ENCODE measurements at regions not wholly inside any gene's neighbourhood (a gene's known extent, or its start where the extent isn't known, plus 50 kb on each side); places are given as distances from the start of the nearest gene placed in this dataset.
A peak's percentile ranks its signal among the peaks of the same experiment; 100 is the strongest.

- DNase-seq, result no peak
These were observed 277.6 kb downstream of the CDC5L start for GRCh38 chr6:44665143-44665542.

GRCh38 chr6:44665683-44666082 lies 278.2 kb downstream of the CDC5L start:
- DNase-seq, result no peak

DNA sequence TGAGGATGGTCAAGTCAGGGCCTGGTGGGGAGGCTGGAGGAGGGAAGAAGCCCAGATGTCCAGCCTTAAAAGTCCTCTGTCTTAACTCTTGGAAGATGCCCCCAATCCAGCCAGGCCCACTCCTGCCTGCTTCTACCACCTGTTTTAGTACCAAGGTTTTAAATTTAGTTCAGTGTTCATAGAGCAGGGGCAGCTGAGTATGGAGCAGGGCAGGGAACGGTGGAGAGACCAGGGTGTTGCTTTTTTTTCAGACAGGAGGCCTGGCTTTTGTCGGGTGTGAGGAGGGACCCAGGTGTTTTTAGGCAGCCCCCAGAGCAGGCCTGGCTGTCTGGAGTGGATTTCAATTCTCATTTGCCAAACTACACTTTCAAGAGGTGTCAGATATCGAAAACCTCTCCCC lies 278.8 kb downstream of the CDC5L start:
- DNase-seq, result no peak

GRCh38 chr6:44667226-44667625 lies 279.7 kb downstream of the CDC5L start:
- no peak for DNase-seq

DNA sequence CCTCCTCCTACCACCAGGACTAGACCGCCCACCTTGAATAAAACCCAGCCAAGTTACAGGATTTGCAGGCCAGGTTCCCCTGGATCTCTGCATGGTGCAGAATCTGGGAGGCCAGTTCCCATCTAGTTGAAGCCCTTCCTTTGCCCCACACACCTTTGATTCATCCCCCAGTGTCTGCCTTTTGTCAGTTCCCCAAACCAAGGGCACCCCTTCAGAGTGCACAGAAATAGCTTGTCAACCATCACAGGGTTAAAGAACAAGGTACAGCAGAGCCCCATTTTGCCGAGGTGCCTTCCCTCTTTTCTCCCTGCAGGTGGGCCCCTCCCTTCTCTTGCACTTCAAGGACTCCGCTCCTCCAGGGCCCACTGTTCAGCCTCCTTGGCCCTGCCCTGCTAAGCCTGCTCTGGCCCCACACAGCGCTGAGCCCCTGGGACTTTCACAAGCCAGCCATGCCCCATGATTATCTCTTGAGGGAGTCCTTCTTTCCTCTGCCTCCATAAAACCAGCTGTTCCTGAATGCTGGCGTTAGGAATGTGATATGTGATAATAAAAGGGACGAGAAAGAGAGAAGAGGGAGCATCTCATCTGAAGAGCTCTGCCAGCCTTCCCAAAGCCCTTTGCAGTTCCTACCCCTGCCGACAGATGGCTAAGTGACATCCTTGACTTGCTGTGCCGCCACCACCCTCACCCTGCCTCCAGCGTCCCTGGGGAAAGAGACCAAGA lies 280.3 kb downstream of the CDC5L start:
- DNase-seq, result peak in 2 of 6 experiments; percentile 2 to 10

DNA sequence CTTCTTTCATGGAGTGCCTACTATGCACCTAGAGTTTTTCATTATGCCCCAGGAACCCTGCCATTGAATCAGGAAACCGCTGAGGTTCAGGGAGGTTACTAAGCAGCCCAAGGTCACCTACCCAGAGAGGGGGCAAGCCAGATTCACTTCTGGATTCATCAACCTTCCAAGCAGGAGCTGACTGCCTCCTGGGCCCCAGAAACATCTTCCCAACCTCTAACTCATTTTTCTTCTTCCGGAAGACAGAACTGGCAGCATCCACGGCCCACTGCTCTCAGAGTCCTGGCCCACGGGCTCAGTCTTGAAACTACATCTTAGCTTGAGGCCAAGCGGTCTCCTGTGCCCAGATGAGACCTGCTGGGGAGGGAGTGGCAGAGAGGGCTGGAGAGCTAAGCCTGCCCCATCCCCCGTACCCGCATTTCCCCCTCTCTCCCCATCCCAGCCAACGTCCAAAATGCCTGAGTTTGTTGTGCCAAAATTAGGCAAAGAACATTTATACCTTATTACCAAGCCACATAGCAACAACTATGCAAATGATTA lies 281.0 kb downstream of the CDC5L start:
- no peak for DNase-seq

DNA sequence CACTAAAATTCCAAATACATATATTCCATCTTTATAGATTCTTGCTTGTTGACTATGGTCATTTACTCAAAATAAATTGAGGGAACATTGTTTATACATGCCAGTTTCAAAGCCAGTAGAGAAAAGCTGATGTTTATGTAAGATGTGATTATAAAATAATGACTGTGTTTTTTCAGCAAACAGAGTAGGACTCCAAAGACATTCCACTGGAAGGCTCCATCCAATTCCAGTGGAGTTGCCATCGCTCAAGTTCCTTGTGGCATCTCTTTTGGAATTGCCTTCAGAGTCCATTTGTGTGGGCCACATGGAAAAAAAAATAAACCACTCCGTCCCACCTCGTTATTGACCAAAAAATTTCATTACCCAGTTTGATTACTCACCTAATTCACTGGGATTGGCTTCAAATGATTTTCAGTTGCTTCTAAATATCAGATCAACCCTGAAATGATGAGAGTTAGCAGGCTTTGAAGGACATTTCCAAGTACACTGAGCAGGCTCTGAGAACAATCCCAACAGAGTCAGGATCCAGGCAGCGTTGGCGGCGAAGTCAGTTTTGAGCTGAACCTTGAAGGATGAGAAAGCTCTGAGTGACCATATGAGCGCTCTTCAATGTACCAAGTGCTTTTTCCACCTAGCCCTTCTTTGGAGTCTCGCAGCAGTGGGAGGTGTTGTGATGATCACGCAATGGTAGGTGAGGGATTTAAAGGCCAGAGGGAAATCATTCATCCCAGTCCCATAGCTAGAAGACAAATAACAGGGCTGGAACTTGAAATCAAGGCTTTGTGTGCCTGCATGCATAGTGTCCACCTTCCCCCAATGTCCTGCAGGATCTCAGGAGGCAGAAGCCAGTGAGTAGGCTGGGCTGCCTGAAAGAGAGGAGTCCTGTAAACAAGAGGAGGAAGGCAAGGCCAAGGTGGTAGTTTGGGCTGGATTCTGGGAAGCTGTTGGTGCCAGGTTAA lies 281.7 kb downstream of the CDC5L start:
- DNase-seq, result no peak

GRCh38 chr6:44670146-44670545 lies 282.6 kb downstream of the CDC5L start:
- no peak for DNase-seq

- no peak for DNase-seq
These were observed 283.8 kb downstream of the CDC5L start for GRCh38 chr6:44671333-44671732.

DNA sequence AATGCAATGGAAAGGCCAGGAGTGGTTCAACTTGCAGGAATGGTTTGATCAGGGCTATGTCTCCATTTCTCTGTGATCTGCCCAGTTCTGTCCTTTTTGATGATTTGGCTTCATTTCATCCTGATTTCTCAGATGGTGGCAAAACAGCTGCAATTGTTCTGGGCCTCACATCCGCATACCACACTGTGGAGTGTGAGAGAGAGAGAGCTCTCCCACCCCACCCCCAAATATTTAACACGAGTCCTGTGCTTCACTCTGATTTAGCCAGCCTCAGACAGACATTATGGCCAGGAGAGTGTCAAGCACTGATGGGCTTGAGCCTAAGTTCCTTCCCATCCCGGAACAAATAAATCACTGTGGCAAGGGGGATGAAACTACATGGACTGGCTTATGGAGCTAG lies 284.6 kb downstream of the CDC5L start:
- DNase-seq, result no peak

DNA sequence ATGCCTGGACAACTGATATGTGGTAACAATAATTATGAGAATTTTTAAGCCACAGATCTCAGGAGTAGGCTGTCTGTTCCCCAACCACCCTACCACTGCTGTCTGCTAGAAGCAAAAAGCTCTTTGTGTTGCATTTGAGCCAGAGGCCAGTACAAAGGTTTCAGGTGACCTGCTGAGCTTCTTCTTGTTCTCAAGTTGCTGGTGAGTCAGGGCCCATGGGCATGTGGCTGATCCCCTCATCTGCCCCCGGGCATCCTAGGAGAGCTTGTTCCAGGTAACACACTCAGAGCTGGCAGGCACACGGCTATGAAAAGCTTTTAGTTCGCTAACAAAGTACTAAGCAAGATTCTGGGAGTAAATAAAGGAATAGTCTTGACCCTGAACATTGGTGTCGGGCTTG lies 285.3 kb downstream of the CDC5L start:
- no peak for DNase-seq

DNA sequence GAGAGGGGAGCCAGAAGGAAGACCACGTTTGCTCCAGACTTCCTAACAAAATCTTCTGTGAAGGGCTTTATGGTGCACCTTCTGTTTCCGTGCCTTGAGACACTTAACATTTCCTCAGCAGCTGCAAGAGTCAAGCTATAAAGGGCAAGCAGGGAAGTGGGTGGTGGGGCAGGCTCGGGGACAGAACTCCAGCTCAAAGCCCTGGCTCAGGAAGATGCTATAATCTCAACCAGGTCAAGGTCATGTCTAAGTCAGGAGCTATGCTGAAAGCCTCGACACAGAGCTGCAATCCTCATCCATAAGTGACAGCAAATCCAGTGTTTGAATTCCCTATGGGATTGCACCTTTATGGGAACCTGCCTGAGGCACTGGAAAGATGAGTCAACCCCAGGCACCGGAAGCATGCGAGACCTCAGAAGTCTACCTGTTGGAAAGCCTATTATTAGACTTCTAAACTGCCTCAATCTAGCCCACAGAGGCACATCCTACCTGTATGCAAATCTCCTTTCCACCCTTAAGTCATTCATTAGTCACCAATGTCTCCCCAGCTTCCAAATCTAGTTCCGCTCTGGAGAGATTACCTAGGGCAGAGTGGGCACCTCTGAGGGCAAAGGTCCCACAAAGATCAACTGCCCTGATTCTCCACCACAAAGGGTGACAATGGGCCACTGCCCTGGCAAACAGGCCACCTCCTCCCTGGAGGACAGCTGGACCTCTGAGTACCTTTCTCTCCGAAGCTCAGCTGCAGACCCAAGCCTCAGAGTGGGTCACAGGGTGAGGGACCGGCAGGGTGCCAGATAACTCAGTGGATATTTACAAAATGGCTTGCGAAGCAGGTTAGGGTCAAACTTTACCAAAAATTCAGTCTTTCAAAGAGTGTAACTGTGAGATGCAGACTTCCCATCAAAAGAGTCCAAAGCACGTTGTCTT lies 287.0 kb downstream of the CDC5L start:
- no peak for DNase-seq

- DNase-seq, result no peak
These were observed 287.9 kb downstream of the CDC5L start for GRCh38 chr6:44675449-44675848.

- DNase-seq, result no peak
These were observed 288.8 kb downstream of the CDC5L start for GRCh38 chr6:44676246-44676790.

- DNase-seq, result no peak
These were observed 289.4 kb downstream of the CDC5L start for GRCh38 chr6:44676826-44677433.

DNA sequence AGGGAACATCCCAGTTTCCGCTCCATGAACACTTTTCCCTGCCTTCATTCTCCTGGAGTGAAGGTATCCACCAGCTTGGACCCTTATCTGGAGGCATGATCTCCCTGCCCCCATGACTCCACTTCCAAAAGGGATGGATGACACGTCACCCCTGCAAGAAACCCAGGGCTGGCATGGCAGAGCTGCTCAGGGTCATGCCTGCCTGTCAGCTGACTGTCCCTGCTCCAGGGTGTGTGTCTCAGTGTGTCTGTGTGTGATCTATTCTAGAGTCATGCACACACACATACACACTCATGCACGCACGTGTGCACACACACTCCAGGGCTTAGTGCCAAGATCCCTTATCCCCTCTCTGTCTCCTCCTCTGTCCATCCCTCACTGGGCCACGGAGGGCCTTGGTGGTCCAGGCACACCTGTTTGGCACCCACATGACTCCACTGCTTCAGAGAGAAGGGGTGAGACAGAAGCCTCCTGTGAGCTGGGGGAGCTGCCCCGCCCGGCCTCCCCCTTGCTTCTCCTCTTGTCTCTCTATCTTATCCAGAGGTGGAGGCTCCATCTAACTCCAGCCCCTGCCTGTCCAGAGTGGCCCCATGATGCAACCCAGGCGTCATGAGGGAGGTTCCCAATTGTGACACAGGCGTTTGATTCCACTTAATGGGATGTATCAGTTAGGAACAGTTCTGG lies 290.9 kb downstream of the CDC5L start:
- no peak for DNase-seq

GRCh38 chr6:44679438-44680201 lies 292.1 kb downstream of the CDC5L start:
- no peak for DNase-seq

DNA sequence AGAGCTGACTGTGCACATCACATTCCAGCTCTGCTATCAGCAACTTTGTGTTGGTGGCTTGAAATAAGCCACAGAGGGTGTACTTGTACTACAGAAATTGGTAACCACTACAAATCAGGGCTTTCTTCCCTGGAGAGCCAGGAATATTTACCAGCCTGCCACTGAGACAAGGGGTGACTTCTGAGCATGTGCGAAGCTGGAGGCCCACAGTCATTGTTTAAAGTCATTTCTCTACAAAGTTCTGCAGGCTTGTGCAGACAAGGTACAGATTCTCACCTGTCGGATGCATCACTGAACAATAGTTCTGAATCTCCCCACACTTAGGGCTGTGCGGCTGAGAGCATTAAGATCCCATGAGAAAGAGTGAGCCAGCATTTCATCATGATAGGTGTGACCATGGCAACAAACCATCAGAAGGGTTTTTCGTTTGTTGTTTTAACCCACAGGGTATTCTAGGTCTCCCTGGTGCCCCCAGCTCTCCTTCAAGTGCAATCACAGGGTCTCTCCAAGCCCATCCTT lies 292.8 kb downstream of the CDC5L start:
- no peak for DNase-seq

DNA sequence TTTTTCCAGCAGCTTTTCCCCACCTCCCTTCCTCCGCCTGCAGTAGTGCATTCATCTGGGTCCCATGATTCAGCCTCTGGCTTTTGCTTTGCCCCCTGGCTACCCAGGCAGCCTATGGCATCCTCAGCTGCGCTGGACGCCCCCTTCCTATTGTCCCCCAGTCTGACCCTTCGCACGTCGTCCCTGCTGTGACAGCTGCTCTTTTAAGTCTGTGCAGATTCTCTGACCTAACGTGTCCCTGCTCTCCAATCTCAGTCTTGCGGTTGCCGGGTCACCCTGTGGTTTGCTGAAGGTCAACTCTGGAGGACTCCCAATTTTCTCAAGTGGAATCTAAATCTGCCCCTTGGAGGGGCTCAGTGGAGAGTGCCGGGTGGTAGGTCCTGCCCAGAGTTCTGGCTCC lies 294.3 kb downstream of the CDC5L start:
- no peak for DNase-seq

GRCh38 chr6:44682280-44682679 lies 294.8 kb downstream of the CDC5L start:
- DNase-seq, result no peak

Measured in stimulated activated naive CD4-positive, alpha-beta T cell (primary cell).